GM12874 (cell line): ENCODE measurements at regions not wholly inside any gene's neighbourhood (a gene's known extent, or its start where the extent isn't known, plus 50 kb on each side); places are given as distances from the start of the nearest gene placed in this dataset.

Source experiments
- CTCF ChIP-seq: IDR thresholded peaks from 2 replicates; pipeline ENCODE4 v1.5.1; 2011; ENCODE audit warnings: low read depth, mild to moderate bottlenecking, control low read depth, low read length, moderate library complexity; ENCODE audit not compliant: insufficient read depth

GRCh38 chr13:106173891-106174610 is 361.4 kb downstream of the EFNB2 start:
- no peak for TF ChIP-seq CTCF

DNA sequence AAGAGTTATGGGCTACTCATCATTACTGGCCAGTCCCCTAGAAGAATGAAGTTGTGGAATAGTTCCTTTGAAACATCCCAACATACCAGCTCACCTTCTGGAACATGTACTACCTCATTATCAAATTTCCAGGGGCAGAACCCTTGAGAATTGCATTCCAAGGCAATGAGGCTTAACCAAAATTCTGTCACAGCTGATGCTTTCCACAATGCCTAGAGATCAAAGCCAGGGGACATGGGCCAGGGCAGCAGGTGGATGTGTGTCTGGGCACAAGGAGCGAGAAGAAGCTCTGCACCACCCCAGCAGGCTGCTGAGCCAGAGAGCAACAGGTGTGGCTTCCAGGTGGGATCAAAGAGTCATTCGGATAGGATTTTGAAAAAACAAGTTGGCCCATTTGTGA is 362.1 kb downstream of the EFNB2 start:
- no peak for TF ChIP-seq CTCF

GRCh38 chr13:106172176-106172905 is 363.1 kb downstream of the EFNB2 start:
- no peak for TF ChIP-seq CTCF

DNA sequence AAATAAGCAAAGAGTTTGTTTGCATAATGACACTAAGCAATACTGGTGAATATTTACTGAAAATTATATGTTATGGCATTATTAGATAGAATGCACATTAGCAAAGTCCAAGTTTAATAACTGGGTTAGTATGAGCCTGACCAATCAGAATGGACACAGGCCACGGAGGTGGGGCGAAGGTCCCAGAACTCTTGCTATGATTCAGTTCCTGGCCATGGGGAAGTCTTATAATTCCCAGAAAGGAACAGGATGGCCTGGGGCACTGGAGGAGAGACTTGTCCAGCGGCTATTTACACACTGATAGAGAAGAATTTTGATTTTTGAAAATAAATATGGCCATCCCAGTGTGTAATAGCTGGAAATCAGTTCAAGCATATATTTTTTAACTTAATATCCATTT is 372.0 kb downstream of the EFNB2 start:
- no peak for TF ChIP-seq CTCF

DNA sequence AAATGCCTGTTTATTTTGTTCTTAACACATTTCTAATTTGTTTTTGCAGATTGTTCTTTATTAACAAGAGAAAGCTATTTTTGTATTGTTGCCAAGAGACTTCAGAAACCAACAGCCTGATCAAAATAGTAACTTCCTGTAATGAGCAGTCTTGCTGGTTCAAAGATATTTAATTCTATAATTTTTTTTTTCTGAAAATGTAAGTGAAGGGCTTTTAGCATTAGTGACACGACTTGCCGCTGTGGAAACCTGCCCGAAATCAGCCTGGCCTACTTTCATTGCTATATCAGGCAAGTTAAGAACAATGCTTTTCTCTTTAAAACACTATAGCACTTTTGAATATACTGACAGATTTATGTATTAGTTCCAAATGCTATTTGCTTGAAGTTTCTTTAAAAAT is 374.3 kb downstream of the EFNB2 start:
- TF ChIP-seq CTCF: no peak

DNA sequence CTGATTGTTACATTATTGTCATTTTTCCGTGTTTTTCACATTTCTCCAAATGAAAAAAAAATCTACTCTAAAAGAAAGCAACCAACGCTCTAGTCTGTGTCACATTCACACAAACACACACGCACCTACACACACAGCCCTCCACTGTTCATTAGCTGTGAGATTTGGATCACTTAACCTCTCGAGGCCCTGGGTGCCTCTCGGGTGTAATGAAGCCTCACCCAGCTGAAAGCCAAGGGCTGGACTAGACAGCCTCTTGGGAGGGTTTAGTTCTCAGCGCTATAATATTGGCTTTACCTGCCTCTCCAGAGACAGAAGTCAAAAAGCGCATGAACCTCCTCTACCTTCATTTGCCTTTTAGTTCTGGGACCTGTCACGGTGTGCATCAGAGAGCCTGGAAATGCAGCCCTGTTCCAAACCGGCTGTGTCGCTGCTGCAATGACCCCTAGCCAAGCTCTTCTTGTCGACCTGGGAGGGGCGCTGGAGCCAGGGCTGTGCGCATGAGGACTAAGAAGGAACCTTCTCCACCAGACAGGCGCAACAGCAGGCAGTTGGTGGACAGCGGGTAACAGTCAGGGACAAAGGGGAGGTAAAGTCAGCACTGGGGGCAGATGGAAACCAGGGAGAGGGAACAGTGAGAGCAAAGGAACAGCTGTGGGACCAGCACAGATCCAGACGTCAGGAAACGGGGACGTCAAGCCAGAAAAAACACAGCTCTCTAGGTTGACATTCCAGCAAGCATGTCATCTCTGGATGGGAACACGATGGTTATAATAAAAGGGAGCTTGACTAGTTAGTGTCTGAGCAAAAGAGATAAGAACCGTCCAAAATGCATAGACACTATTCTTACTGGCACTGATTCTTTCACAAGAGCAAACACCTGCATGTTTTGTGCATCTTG is 375.9 kb downstream of the EFNB2 start:
- TF ChIP-seq CTCF: no peak

GRCh38 chr13:106156468-106156867 is 379.0 kb downstream of the EFNB2 start:
- no peak for TF ChIP-seq CTCF
